Peyer's patch (tissue), 4 donors: ENCODE measurements at regions not wholly inside any gene's neighbourhood (a gene's known extent, or its start where the extent isn't known, plus 50 kb on each side); places are given as distances from the start of the nearest gene placed in this dataset.

Experiments
- DNase-seq, 3 donors: peaks; one replicate each; pipeline ENCODE4 v3.0.0-alpha.2; 2017 to 2019
- H3K27ac ChIP-seq, 4 donors: fragments of 200-600 bp; sonication (generic); one replicate each; pipeline ENCODE4 v1.5.1; 2016 to 2019
- H3K27me3 ChIP-seq, 2 donors: fragments of 200-600 bp; sonication (generic); one replicate each; pipeline ENCODE4 v1.5.1; 2019
- H3K36me3 ChIP-seq, 3 donors: fragments of 200-600 bp; sonication (generic); one replicate each; pipeline ENCODE4 v1.5.1; 2016 to 2019
- H3K4me1 ChIP-seq, 4 donors: fragments of 200-600 bp; sonication (generic); one replicate each; pipeline ENCODE4 v1.5.1; 2016 to 2019
- H3K4me3 ChIP-seq, 4 donors: fragments of 200-600 bp; sonication (generic); 1 replicate in 3 of 4; 2 replicates in 1 of 4; pipeline ENCODE4 v1.5.1; 2016 to 2019; ENCODE audit warnings: mild to moderate bottlenecking in 1 of 4
- H3K9me3 ChIP-seq, 4 donors: fragments of 200-600 bp; sonication (generic); one replicate each; pipeline ENCODE4 v1.5.1; 2016 to 2019; ENCODE audit warnings: mild to moderate bottlenecking in 1 of 4
- CTCF ChIP-seq, 6 experiments: fragments of 450-650 bp in 4 of 6; fragments of 200-600 bp in 2 of 6; sonication (generic) in 1 of 6; IDR thresholded peaks; one replicate each; pipeline ENCODE4 v1.5.1; 2017 to 2019; ENCODE audit warnings: antibody characterized with exemption in 6 of 6, mild to moderate bottlenecking in 3 of 6, moderate library complexity in 1 of 6
- POLR2A ChIP-seq, 2 donors: fragments of 450-650 bp; IDR thresholded peaks; one replicate each; pipeline ENCODE4 v1.5.1; 2017; ENCODE audit warnings: antibody characterized with exemption in 2 of 2, mild to moderate bottlenecking in 2 of 2, moderate library complexity in 2 of 2

DNA sequence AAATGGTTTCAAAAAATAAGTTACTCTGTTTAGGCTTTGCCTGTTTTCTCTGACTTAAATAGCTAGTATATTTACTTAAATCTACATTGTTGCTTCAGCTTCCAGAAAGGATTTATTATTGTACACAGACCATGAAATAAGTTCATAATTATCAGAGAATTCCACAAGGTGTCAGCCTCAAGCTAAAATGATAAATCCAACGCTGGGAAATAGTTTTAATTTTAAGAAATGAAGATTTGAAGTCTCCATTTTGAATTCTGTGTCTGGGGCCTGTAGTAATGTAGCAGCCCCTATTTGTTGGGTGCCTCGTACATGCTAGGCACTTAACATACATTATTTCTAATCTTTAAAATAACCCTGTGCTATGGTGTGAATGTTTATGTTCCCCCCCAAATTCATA lies 92.6 kb upstream of the KCNMB2 start:
- H3K4me1 ChIP-seq = no peaks in the 10 kb centered on the region
- no peaks in the 10 kb centered on the region for H3K9me3 ChIP-seq
- H3K4me3 ChIP-seq = no peak overlapping the region
- H3K36me3 ChIP-seq = no peaks in the 10 kb centered on the region
- TF ChIP-seq POLR2A (IDR thresholded peaks at IDR 0.05) (no peak), CTCF (IDR thresholded peaks at IDR 0.05) (no peak)
- H3K27ac ChIP-seq = no peak overlapping the region
- H3K27me3 ChIP-seq = no peaks in the 10 kb centered on the region
- DNase-seq = no peak

- Histone ChIP-seq H3K4me3 (no peak overlapping the region), H3K36me3 (no peaks in the 10 kb centered on the region)
- TF ChIP-seq POLR2A (IDR thresholded peaks at IDR 0.05) = no peak
- no peak for TF ChIP-seq CTCF (IDR thresholded peaks at IDR 0.05)
These were observed 91.1 kb upstream of the KCNMB2 start for GRCh38 chr3:178445139-178445538.

DNA sequence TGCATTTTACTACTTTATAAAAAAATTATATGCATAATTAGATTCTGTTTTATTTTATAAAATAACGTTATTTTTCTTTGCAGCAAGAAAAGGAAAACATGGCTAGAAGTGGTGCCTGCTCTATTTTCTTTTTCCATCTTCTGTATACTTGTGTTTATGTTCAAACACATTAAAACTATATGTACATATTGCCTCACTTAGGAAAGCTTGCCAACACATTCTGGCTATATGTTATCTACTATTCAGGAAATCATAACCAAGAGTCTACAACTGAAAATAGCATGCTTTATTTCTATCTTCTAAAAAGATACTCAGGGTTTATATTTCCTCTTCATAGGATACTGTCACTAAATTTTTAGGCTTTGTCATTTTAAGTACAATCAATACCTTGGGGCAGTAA lies 90.2 kb upstream of the KCNMB2 start:
- no peaks in the 10 kb centered on the region for H3K4me1 ChIP-seq
- no peaks in the 10 kb centered on the region for H3K36me3 ChIP-seq
- H3K27me3 ChIP-seq = no peaks in the 10 kb centered on the region
- no peak overlapping the region for H3K27ac ChIP-seq
- no peaks in the 10 kb centered on the region for H3K9me3 ChIP-seq
- H3K4me3 ChIP-seq = no peak overlapping the region
- TF ChIP-seq POLR2A (IDR thresholded peaks at IDR 0.05) = no peak
- TF ChIP-seq CTCF (IDR thresholded peaks at IDR 0.05) = no peak
- DNase-seq = no peak

More at GRCh38 chr3:178445139-178445538, 91.1 kb upstream of the KCNMB2 start:
- no peaks in the 10 kb centered on the region for H3K9me3 ChIP-seq
- no peaks in the 10 kb centered on the region for H3K4me1 ChIP-seq
- DNase-seq = no peak
- H3K27me3 ChIP-seq = no peaks in the 10 kb centered on the region
- H3K27ac ChIP-seq = no peak overlapping the region

DNA sequence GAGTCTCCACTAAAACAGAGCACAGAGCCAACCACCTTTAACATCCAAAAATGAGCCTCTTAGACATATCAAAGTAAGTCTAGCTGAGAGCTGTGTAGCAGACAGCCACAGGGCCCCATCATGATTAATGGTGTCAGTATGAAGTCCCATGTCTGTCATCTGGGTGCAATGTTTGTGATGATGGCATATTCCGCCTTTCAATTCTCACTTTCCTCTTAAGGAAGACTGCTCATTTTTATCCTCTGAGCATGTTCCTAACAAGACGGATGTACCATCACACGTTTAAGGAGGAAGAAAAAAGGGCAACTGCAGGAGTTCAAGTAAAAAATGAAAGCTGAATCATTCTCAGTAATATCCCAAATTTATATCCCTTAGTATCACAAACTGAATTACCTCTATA lies 85.8 kb upstream of the KCNMB2 start:
- no peaks in the 10 kb centered on the region for H3K4me1 ChIP-seq
- H3K27ac ChIP-seq = no peak overlapping the region
- H3K27me3 ChIP-seq = no peaks in the 10 kb centered on the region
- DNase-seq = no peak
- TF ChIP-seq POLR2A (IDR thresholded peaks at IDR 0.05) (no peak), CTCF (IDR thresholded peaks at IDR 0.05) (no peak)
- no peak overlapping the region for H3K4me3 ChIP-seq
- no peaks in the 10 kb centered on the region for H3K36me3 ChIP-seq
- H3K9me3 ChIP-seq = no peaks in the 10 kb centered on the region

- Histone ChIP-seq H3K36me3 (no peaks in the 10 kb centered on the region), H3K9me3 (no peaks in the 10 kb centered on the region), H3K4me3 (no peak overlapping the region), H3K27ac (no peak overlapping the region), H3K27me3 (no peaks in the 10 kb centered on the region), H3K4me1 (no peaks in the 10 kb centered on the region)
- DNase-seq = no peak
- TF ChIP-seq CTCF (IDR thresholded peaks at IDR 0.05) (no peak), POLR2A (IDR thresholded peaks at IDR 0.05) (no peak)
These were observed 84.4 kb upstream of the KCNMB2 start for GRCh38 chr3:178451799-178452198.

DNA sequence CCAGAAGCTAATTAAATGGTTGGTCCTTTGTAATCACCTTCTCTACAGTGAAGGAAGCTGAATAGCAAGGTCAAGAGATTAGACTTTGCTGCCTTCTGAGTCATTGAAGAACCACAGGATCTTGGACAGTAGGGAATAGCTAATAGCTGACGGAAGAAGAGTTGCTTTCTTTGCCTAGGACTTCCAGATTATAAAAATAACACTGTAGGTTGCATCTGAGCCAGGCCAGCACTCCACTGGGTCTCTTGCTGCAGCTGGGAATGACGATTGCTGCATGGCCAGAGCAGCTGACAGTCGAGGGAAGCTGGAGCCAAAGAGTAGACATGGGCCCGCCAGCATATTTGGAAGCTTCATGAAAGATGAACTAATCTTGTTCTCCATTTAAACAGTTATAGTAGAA lies 81.5 kb upstream of the KCNMB2 start:
- no peak overlapping the region for H3K4me3 ChIP-seq
- no peak overlapping the region for H3K27ac ChIP-seq
- DNase-seq = no peak
- H3K36me3 ChIP-seq = no peaks in the 10 kb centered on the region
- H3K4me1 ChIP-seq = no peaks in the 10 kb centered on the region
- no peaks in the 10 kb centered on the region for H3K9me3 ChIP-seq
- TF ChIP-seq CTCF (IDR thresholded peaks at IDR 0.05) (no peak), POLR2A (IDR thresholded peaks at IDR 0.05) (no peak)
- no peaks in the 10 kb centered on the region for H3K27me3 ChIP-seq
